ENCODE measurements at regions not wholly inside any gene's neighbourhood (a gene's known extent, or its start where the extent isn't known, plus 50 kb on each side); places are given as distances from the start of the nearest gene placed in this dataset.

DNA sequence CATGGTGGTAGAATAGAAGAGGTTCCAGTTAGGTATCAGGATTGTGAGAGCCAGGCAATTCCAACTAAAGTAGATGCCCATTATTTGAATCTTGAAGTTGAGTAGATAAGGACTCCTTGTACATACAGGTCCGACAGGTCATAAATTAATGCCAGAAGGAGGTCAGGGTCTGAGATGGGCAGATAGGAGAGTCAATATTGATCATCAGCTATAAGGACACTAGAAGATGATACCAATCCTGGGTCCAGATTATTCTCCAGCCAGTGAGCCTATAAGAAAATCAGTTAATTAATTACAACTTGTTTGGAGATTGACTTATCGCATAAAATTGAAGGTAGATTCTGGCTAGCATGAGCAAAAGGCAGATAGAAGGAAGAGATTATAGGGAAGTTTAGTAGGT is 378.4 kb upstream of the NAALADL2 start:
- TF ChIP-seq, protein P1, sequence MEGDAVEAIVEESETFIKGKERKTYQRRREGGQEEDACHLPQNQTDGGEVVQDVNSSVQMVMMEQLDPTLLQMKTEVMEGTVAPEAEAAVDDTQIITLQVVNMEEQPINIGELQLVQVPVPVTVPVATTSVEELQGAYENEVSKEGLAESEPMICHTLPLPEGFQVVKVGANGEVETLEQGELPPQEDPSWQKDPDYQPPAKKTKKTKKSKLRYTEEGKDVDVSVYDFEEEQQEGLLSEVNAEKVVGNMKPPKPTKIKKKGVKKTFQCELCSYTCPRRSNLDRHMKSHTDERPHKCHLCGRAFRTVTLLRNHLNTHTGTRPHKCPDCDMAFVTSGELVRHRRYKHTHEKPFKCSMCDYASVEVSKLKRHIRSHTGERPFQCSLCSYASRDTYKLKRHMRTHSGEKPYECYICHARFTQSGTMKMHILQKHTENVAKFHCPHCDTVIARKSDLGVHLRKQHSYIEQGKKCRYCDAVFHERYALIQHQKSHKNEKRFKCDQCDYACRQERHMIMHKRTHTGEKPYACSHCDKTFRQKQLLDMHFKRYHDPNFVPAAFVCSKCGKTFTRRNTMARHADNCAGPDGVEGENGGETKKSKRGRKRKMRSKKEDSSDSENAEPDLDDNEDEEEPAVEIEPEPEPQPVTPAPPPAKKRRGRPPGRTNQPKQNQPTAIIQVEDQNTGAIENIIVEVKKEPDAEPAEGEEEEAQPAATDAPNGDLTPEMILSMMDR (optimal IDR thresholded peaks at IDR 0.05 in 1 of 3, IDR thresholded peaks at IDR 0.05 in 1 of 3, conservative IDR thresholded peaks at IDR 0.05 in 1 of 3; ENCODE audit: extremely low read depth in 1 of 3, insufficient read depth in 2 of 3, low read length in 3 of 3), result no peak
- no peak for TF ChIP-seq EZH2 (IDR thresholded peaks at IDR 0.05; ENCODE audit: low read length)

Measured in keratinocyte (primary cell).